ENCODE measurements at regions not wholly inside any gene's neighbourhood (a gene's known extent, or its start where the extent isn't known, plus 50 kb on each side); places are given as distances from the start of the nearest gene placed in this dataset.

GRCh38 chr7:149569726-149570422, 72.3 kb upstream of the ZNF746 start:
- TF ChIP-seq POLR2A (IDR thresholded peaks at IDR 0.05) = no peak
- H3K27me3 ChIP-seq (replicated peaks; ENCODE audit: insufficient read depth) = no peaks in the 10 kb centered on the region
- H3K4me3 ChIP-seq = no peak overlapping the region
- no peaks in the 10 kb centered on the region for H3K4me1 ChIP-seq (replicated peaks)
- intact Hi-C loops (cut with DNase I) = no loop called here
- no peak for DNase-seq (ENCODE audit: low spot score)
- no peaks in the 10 kb centered on the region for H3K9me3 ChIP-seq
- no peak overlapping the region for H3K27ac ChIP-seq
- 94% methylated on average over 12 of the region's 12 CpGs for WGBS
- H3K36me3 ChIP-seq = no peaks in the 10 kb centered on the region

GRCh38 chr7:149569025-149569725, 71.6 kb upstream of the ZNF746 start:
- Histone ChIP-seq H3K27me3 (replicated peaks; ENCODE audit: insufficient read depth) (no peaks in the 10 kb centered on the region), H3K4me1 (replicated peaks) (no peaks in the 10 kb centered on the region), H3K9me3 (no peaks in the 10 kb centered on the region), H3K4me3 (no peak overlapping the region), H3K27ac (no peak overlapping the region), H3K36me3 (no peaks in the 10 kb centered on the region)
- intact Hi-C loops (cut with DNase I) = no loop called here
- WGBS = 97% methylated on average over 6 of the region's 6 CpGs
- DNase-seq (ENCODE audit: low spot score) = no peak
- TF ChIP-seq CTCF (IDR thresholded peaks at IDR 0.05) (no peak), POLR2AphosphoS5 (IDR thresholded peaks at IDR 0.05) (no peak), POLR2A (IDR thresholded peaks at IDR 0.05) (no peak)

- H3K4me1 ChIP-seq (replicated peaks) = no peaks in the 10 kb centered on the region
- DNase-seq (ENCODE audit: low spot score) = no peak
- H3K4me3 ChIP-seq = no peak overlapping the region
- no peak overlapping the region for H3K27ac ChIP-seq
- H3K36me3 ChIP-seq = no peaks in the 10 kb centered on the region
- no peaks in the 10 kb centered on the region for H3K27me3 ChIP-seq (replicated peaks; ENCODE audit: insufficient read depth)
- intact Hi-C loops (cut with DNase I) = no loop called here
- TF ChIP-seq POLR2AphosphoS5 (IDR thresholded peaks at IDR 0.05) = no peak
- no peak for TF ChIP-seq CTCF (IDR thresholded peaks at IDR 0.05)
- TF ChIP-seq POLR2A (IDR thresholded peaks at IDR 0.05) = no peak
- 100% methylated on average over 5 of the region's 5 CpGs for WGBS
- H3K9me3 ChIP-seq = no peaks in the 10 kb centered on the region
Observed at GRCh38 chr7:149568218-149568617, 70.6 kb upstream of the ZNF746 start.

GRCh38 chr7:149566103-149566502, 68.5 kb upstream of the ZNF746 start:
- WGBS = 91% methylated on average over 3 of the region's 3 CpGs
- Histone ChIP-seq H3K27ac (no peak overlapping the region), H3K27me3 (replicated peaks; ENCODE audit: insufficient read depth) (no peaks in the 10 kb centered on the region), H3K9me3 (no peaks in the 10 kb centered on the region), H3K36me3 (no peaks in the 10 kb centered on the region), H3K4me3 (no peak overlapping the region), H3K4me1 (replicated peaks) (no peaks in the 10 kb centered on the region)
- no peak for TF ChIP-seq POLR2A (IDR thresholded peaks at IDR 0.05)
- TF ChIP-seq CTCF (IDR thresholded peaks at IDR 0.05) = no peak
- TF ChIP-seq POLR2AphosphoS5 (IDR thresholded peaks at IDR 0.05) = no peak
- no peak for DNase-seq (ENCODE audit: low spot score)
- intact Hi-C loops (cut with DNase I) = no loop called here

GRCh38 chr7:149565096-149565382, 67.4 kb upstream of the ZNF746 start:
- Histone ChIP-seq H3K4me3 (no peak overlapping the region), H3K9me3 (no peaks in the 10 kb centered on the region), H3K27me3 (replicated peaks; ENCODE audit: insufficient read depth) (no peaks in the 10 kb centered on the region), H3K27ac (no peak overlapping the region), H3K36me3 (no peaks in the 10 kb centered on the region), H3K4me1 (replicated peaks) (no peaks in the 10 kb centered on the region)
- no peak for DNase-seq (ENCODE audit: low spot score)
- TF ChIP-seq POLR2AphosphoS5 (IDR thresholded peaks at IDR 0.05) (no peak), POLR2A (IDR thresholded peaks at IDR 0.05) (no peak), CTCF (IDR thresholded peaks at IDR 0.05) (no peak)
- intact Hi-C loops (cut with DNase I) = no loop called here
- WGBS = 44% methylated on average over 1 of the region's 1 CpG

Data from prostate gland (tissue), 2 donors.